Adrenal gland (tissue), 5 donors: ENCODE measurements at regions not wholly inside any gene's neighbourhood (a gene's known extent, or its start where the extent isn't known, plus 50 kb on each side); places are given as distances from the start of the nearest gene placed in this dataset.

Experiments
- POLR2A ChIP-seq, 2 donors: fragments of 450-650 bp; IDR thresholded peaks; one replicate each; pipeline ENCODE4 v1.6.1; 2017; ENCODE audit warnings: antibody characterized with exemption in 2 of 2, mild to moderate bottlenecking in 2 of 2, moderate library complexity in 1 of 2
- TF ChIP-seq, protein P1 (sequence below), 6 experiments: fragments of 450-650 bp in 4 of 6; fragments of 200-600 bp in 2 of 6; sonication (generic) in 1 of 6; IDR thresholded peaks; 1 replicate in 5 of 6; 2 replicates in 1 of 6; pipeline versions ENCODE4 v1.5.1 to v1.8.0; 2016 to 2021; ENCODE audit warnings: antibody characterized with exemption in 6 of 6, mild to moderate bottlenecking in 2 of 6, moderate library complexity in 1 of 6
- donor health status: DM: no; HTN: no; CAD: no.

DNA sequence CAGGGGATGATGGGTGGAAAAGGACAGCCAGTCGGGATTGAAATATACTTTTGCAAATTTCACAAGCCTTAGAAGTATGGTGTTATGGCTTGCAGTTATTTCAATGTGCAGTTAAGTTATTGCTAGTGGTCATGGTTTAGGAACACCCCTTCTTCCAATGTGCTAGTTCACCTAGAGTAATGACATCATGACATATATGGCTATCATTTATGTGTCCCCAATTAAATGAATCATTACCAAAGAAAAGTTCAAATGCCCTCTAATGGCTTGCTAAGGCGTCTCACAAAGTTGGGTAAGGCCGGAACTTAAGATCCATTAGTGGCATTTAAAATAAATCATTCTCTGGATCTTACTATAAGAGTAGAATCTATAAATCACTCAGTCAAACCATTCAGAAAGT is 271.6 kb downstream of the SPRY2 start:
- no peak for TF ChIP-seq POLR2A (IDR thresholded peaks at IDR 0.05)
- TF ChIP-seq, protein P1, sequence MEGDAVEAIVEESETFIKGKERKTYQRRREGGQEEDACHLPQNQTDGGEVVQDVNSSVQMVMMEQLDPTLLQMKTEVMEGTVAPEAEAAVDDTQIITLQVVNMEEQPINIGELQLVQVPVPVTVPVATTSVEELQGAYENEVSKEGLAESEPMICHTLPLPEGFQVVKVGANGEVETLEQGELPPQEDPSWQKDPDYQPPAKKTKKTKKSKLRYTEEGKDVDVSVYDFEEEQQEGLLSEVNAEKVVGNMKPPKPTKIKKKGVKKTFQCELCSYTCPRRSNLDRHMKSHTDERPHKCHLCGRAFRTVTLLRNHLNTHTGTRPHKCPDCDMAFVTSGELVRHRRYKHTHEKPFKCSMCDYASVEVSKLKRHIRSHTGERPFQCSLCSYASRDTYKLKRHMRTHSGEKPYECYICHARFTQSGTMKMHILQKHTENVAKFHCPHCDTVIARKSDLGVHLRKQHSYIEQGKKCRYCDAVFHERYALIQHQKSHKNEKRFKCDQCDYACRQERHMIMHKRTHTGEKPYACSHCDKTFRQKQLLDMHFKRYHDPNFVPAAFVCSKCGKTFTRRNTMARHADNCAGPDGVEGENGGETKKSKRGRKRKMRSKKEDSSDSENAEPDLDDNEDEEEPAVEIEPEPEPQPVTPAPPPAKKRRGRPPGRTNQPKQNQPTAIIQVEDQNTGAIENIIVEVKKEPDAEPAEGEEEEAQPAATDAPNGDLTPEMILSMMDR (IDR thresholded peaks at IDR 0.05), result no peak
